ENCODE measurements at regions not wholly inside any gene's neighbourhood (a gene's known extent, or its start where the extent isn't known, plus 50 kb on each side); places are given as distances from the start of the nearest gene placed in this dataset.

GRCh38 chr2:82501217-82501616 is 1957.9 kb downstream of the SUCLG1 start:
- no peak overlapping the region for H3K27ac ChIP-seq (ENCODE audit: extremely low read depth, low read depth, low read length)
- H3K9me3 ChIP-seq (ENCODE audit: control insufficient read depth, insufficient read depth, low read depth, low read length) = no peaks in the 10 kb centered on the region
- TF ChIP-seq TCF7L2 (IDR thresholded peaks at IDR 0.05; ENCODE audit: borderline replicate concordance, low read depth, low read length) (no peak), ZNF707 (tag by site-specific recombination; IDR thresholded peaks at IDR 0.05) (peak; percentile 71)
- no peaks in the 10 kb centered on the region for H3K36me3 ChIP-seq (ENCODE audit: control insufficient read depth in 2 of 2, insufficient read depth in 1 of 2, low read length in 2 of 2)
- no peaks in the 10 kb centered on the region for H3K4me1 ChIP-seq (ENCODE audit: control insufficient read depth, insufficient read depth, low read length)
- CTCF ChIA-PET = no interaction called here
- POLR2A ChIA-PET = no interaction called here
- H3K4me3 ChIP-seq (ENCODE audit: low read depth, low read length) = no peak overlapping the region

- Histone ChIP-seq H3K27ac (ENCODE audit: extremely low read depth, low read depth, low read length) (no peak overlapping the region), H3K4me3 (ENCODE audit: low read depth, low read length) (no peak overlapping the region), H3K36me3 (ENCODE audit: control insufficient read depth in 2 of 2, insufficient read depth in 1 of 2, low read length in 2 of 2) (no peaks in the 10 kb centered on the region), H3K9me3 (ENCODE audit: control insufficient read depth, insufficient read depth, low read depth, low read length) (no peaks in the 10 kb centered on the region), H3K4me1 (ENCODE audit: control insufficient read depth, insufficient read depth, low read length) (no peaks in the 10 kb centered on the region)
- ChIA-PET POLR2A (no interaction called here), CTCF (no interaction called here)
- TF ChIP-seq ZNF274 (IDR thresholded peaks at IDR 0.05; ENCODE audit: low read length) (no peak), ZNF274 (tag by site-specific recombination; IDR thresholded peaks at IDR 0.05; ENCODE audit: borderline replicate concordance) (no peak), ZNF785 (tag by site-specific recombination; IDR thresholded peaks at IDR 0.05) (no peak), ZNF354C (tag by site-specific recombination; IDR thresholded peaks at IDR 0.05; ENCODE audit: borderline replicate concordance, low read depth) (no peak), ELK4 (IDR thresholded peaks at IDR 0.05; ENCODE audit: borderline replicate concordance, low read depth, low read length) (no peak), HOXA7 (CRISPR knock-in tag; IDR thresholded peaks at IDR 0.05; ENCODE audit: borderline replicate concordance) (no peak), ZNF138 (tag by site-specific recombination; IDR thresholded peaks at IDR 0.05; ENCODE audit: borderline replicate concordance) (no peak), ZNF623 (tag by site-specific recombination; IDR thresholded peaks at IDR 0.05) (no peak), ZBTB44 (tag by site-specific recombination; IDR thresholded peaks at IDR 0.05) (no peak), ZNF521 (tag by site-specific recombination; IDR thresholded peaks at IDR 0.05) (no peak), ZFHX2 (tag by site-specific recombination; conservative IDR thresholded peaks at IDR 0.05) (no peak), ZNF202 (tag by site-specific recombination; IDR thresholded peaks at IDR 0.05; ENCODE audit: borderline replicate concordance) (no peak), MEIS1 (CRISPR knock-in tag; IDR thresholded peaks at IDR 0.05; ENCODE audit: borderline replicate concordance) (no peak), ZNF112 (tag by site-specific recombination; IDR thresholded peaks at IDR 0.05) (no peak), ZNF664 (tag by site-specific recombination; IDR thresholded peaks at IDR 0.05) (no peak), KLF9 (tag by site-specific recombination; IDR thresholded peaks at IDR 0.05; ENCODE audit: low read depth) (no peak)
- TF ChIP-seq, protein P1, sequence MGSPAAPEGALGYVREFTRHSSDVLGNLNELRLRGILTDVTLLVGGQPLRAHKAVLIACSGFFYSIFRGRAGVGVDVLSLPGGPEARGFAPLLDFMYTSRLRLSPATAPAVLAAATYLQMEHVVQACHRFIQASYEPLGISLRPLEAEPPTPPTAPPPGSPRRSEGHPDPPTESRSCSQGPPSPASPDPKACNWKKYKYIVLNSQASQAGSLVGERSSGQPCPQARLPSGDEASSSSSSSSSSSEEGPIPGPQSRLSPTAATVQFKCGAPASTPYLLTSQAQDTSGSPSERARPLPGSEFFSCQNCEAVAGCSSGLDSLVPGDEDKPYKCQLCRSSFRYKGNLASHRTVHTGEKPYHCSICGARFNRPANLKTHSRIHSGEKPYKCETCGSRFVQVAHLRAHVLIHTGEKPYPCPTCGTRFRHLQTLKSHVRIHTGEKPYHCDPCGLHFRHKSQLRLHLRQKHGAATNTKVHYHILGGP (tag by site-specific recombination; IDR thresholded peaks at IDR 0.05) = no peak
These were observed 1960.2 kb downstream of the SUCLG1 start for GRCh38 chr2:82498777-82499443.

- no peaks in the 10 kb centered on the region for H3K4me1 ChIP-seq (ENCODE audit: control insufficient read depth, insufficient read depth, low read length)
- no peaks in the 10 kb centered on the region for H3K9me3 ChIP-seq (ENCODE audit: control insufficient read depth, insufficient read depth, low read depth, low read length)
- no peak for TF ChIP-seq ZNF169 (tag by site-specific recombination; IDR thresholded peaks at IDR 0.05)
- TF ChIP-seq, protein P2, sequence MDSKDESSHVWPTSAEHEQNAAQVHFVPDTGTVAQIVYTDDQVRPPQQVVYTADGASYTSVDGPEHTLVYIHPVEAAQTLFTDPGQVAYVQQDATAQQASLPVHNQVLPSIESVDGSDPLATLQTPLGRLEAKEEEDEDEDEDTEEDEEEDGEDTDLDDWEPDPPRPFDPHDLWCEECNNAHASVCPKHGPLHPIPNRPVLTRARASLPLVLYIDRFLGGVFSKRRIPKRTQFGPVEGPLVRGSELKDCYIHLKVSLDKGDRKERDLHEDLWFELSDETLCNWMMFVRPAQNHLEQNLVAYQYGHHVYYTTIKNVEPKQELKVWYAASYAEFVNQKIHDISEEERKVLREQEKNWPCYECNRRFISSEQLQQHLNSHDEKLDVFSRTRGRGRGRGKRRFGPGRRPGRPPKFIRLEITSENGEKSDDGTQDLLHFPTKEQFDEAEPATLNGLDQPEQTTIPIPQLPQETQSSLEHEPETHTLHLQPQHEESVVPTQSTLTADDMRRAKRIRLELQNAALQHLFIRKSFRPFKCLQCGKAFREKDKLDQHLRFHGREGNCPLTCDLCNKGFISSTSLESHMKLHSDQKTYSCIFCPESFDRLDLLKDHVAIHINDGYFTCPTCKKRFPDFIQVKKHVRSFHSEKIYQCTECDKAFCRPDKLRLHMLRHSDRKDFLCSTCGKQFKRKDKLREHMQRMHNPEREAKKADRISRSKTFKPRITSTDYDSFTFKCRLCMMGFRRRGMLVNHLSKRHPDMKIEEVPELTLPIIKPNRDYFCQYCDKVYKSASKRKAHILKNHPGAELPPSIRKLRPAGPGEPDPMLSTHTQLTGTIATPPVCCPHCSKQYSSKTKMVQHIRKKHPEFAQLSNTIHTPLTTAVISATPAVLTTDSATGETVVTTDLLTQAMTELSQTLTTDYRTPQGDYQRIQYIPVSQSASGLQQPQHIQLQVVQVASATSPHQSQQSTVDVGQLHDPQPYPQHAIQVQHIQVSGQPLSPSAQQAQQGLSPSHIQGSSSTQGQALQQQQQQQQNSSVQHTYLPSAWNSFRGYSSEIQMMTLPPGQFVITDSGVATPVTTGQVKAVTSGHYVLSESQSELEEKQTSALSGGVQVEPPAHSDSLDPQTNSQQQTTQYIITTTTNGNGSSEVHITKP (tag by site-specific recombination; IDR thresholded peaks at IDR 0.05) = no peak
- TF ChIP-seq ZNF629 (tag by site-specific recombination; IDR thresholded peaks at IDR 0.05) = no peak
- POLR2A ChIA-PET = no interaction called here
- no peak overlapping the region for H3K4me3 ChIP-seq (ENCODE audit: low read depth, low read length)
- H3K27ac ChIP-seq (ENCODE audit: extremely low read depth, low read depth, low read length) = no peak overlapping the region
- no peaks in the 10 kb centered on the region for H3K36me3 ChIP-seq (ENCODE audit: control insufficient read depth in 2 of 2, insufficient read depth in 1 of 2, low read length in 2 of 2)
- CTCF ChIA-PET = no interaction called here
These were observed 1964.3 kb downstream of the SUCLG1 start for GRCh38 chr2:82494739-82495138.

Data from HEK293 (cell line).